ENCODE measurements at regions not wholly inside any gene's neighbourhood (a gene's known extent, or its start where the extent isn't known, plus 50 kb on each side); places are given as distances from the start of the nearest gene placed in this dataset.
"Not testable (repeated sequence)": the region's sequence is repeated elsewhere in the genome, so short reads cannot be mapped to it uniquely, and the experiment has no call there.

GRCh38 chrX:733961-734360 lies 103.4 kb downstream of the SHOX start:
- no peak for TF ChIP-seq CTCF (IDR thresholded peaks at IDR 0.05; ENCODE audit: low read depth, low read length)
- Histone ChIP-seq H3K4me1 (no peaks in the 10 kb centered on the region), H3K36me3 (no peaks in the 10 kb centered on the region), H3K27me3 (no peaks in the 10 kb centered on the region), H3K4me3 (ENCODE audit: low read depth, low read length) (no peak overlapping the region), H3K9me3 (no peaks in the 10 kb centered on the region)
- no peak for DNase-seq

GRCh38 chrX:729583-730409 lies 99.2 kb downstream of the SHOX start:
- Histone ChIP-seq H3K9me3 (no peaks in the 10 kb centered on the region), H3K36me3 (no peaks in the 10 kb centered on the region), H3K4me1 (no peaks in the 10 kb centered on the region), H3K27me3 (no peaks in the 10 kb centered on the region), H3K4me3 (ENCODE audit: low read depth, low read length) (no peak overlapping the region)
- no peak for DNase-seq
- no peak for TF ChIP-seq CTCF (IDR thresholded peaks at IDR 0.05; ENCODE audit: low read depth, low read length)

- DNase-seq; H3K9me3 ChIP-seq; H3K4me1 ChIP-seq; H3K36me3 ChIP-seq; H3K27me3 ChIP-seq; H3K4me3 ChIP-seq (ENCODE audit: low read depth, low read length): not testable (repeated sequence)
Measured at GRCh38 chrX:729101-729500, 98.5 kb downstream of the SHOX start.

GRCh38 chrX:728639-729038 lies 98.0 kb downstream of the SHOX start:
- not testable (repeated sequence) for H3K4me1 ChIP-seq, DNase-seq, H3K27me3 ChIP-seq

GRCh38 chrX:727738-728621 lies 97.4 kb downstream of the SHOX start:
- H3K4me1 ChIP-seq = no peaks in the 10 kb centered on the region
- no peak overlapping the region for H3K4me3 ChIP-seq (ENCODE audit: low read depth, low read length)
- no peaks in the 10 kb centered on the region for H3K27me3 ChIP-seq
- TF ChIP-seq CTCF (IDR thresholded peaks at IDR 0.05; ENCODE audit: low read depth, low read length) = no peak
- no peaks in the 10 kb centered on the region for H3K9me3 ChIP-seq
- DNase-seq = no peak
- H3K36me3 ChIP-seq = no peaks in the 10 kb centered on the region

More at GRCh38 chrX:728639-729038, 98.0 kb downstream of the SHOX start:
- not testable (repeated sequence) for H3K4me3 ChIP-seq (ENCODE audit: low read depth, low read length); H3K36me3 ChIP-seq; H3K9me3 ChIP-seq

GRCh38 chrX:725971-726370 lies 95.4 kb downstream of the SHOX start:
- Histone ChIP-seq H3K9me3 (no peaks in the 10 kb centered on the region), H3K4me1 (no peaks in the 10 kb centered on the region), H3K36me3 (no peaks in the 10 kb centered on the region), H3K4me3 (ENCODE audit: low read depth, low read length) (no peak overlapping the region), H3K27me3 (no peaks in the 10 kb centered on the region)
- DNase-seq = no peak
- no peak for TF ChIP-seq CTCF (IDR thresholded peaks at IDR 0.05; ENCODE audit: low read depth, low read length)

GRCh38 chrX:724256-724655 lies 93.7 kb downstream of the SHOX start:
- TF ChIP-seq CTCF (IDR thresholded peaks at IDR 0.05; ENCODE audit: low read depth, low read length) = no peak
- no peak for DNase-seq

More at GRCh38 chrX:724256-724655, 93.7 kb downstream of the SHOX start:
- no peaks in the 10 kb centered on the region for H3K27me3 ChIP-seq
- no peaks in the 10 kb centered on the region for H3K36me3 ChIP-seq
- H3K4me3 ChIP-seq (ENCODE audit: low read depth, low read length) = no peak overlapping the region
- H3K4me1 ChIP-seq = no peaks in the 10 kb centered on the region
- H3K9me3 ChIP-seq = no peaks in the 10 kb centered on the region

Data from BE2C (cell line).